ENCODE measurements at regions not wholly inside any gene's neighbourhood (a gene's known extent, or its start where the extent isn't known, plus 50 kb on each side); places are given as distances from the start of the nearest gene placed in this dataset.
"Not testable (repeated sequence)": the region's sequence is repeated elsewhere in the genome, so short reads cannot be mapped to it uniquely, and the experiment has no call there.

DNA sequence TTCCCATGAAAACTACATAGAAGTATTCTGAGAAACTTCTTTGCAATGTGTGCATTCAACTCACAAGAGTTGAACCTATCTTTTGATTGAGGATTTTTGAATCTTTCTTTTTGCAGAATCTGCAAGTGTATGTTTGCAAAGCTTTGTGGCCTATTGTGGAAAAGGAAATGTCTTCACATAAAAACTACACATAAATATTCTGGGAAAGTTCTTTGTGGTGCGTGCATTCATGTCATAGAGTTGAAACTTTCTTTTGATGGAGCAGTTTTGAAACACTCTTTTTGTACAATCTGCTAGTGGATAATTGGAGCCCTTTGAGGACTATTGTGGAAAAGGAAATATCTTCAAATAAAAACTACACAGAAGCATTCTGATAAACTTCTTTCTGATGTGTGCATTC is 4157.7 kb upstream of the OR11H1 start:
- TF ChIP-seq, protein P1, sequence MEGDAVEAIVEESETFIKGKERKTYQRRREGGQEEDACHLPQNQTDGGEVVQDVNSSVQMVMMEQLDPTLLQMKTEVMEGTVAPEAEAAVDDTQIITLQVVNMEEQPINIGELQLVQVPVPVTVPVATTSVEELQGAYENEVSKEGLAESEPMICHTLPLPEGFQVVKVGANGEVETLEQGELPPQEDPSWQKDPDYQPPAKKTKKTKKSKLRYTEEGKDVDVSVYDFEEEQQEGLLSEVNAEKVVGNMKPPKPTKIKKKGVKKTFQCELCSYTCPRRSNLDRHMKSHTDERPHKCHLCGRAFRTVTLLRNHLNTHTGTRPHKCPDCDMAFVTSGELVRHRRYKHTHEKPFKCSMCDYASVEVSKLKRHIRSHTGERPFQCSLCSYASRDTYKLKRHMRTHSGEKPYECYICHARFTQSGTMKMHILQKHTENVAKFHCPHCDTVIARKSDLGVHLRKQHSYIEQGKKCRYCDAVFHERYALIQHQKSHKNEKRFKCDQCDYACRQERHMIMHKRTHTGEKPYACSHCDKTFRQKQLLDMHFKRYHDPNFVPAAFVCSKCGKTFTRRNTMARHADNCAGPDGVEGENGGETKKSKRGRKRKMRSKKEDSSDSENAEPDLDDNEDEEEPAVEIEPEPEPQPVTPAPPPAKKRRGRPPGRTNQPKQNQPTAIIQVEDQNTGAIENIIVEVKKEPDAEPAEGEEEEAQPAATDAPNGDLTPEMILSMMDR (IDR thresholded peaks at IDR 0.05) = not testable (repeated sequence)
- TF ChIP-seq, protein P2, sequence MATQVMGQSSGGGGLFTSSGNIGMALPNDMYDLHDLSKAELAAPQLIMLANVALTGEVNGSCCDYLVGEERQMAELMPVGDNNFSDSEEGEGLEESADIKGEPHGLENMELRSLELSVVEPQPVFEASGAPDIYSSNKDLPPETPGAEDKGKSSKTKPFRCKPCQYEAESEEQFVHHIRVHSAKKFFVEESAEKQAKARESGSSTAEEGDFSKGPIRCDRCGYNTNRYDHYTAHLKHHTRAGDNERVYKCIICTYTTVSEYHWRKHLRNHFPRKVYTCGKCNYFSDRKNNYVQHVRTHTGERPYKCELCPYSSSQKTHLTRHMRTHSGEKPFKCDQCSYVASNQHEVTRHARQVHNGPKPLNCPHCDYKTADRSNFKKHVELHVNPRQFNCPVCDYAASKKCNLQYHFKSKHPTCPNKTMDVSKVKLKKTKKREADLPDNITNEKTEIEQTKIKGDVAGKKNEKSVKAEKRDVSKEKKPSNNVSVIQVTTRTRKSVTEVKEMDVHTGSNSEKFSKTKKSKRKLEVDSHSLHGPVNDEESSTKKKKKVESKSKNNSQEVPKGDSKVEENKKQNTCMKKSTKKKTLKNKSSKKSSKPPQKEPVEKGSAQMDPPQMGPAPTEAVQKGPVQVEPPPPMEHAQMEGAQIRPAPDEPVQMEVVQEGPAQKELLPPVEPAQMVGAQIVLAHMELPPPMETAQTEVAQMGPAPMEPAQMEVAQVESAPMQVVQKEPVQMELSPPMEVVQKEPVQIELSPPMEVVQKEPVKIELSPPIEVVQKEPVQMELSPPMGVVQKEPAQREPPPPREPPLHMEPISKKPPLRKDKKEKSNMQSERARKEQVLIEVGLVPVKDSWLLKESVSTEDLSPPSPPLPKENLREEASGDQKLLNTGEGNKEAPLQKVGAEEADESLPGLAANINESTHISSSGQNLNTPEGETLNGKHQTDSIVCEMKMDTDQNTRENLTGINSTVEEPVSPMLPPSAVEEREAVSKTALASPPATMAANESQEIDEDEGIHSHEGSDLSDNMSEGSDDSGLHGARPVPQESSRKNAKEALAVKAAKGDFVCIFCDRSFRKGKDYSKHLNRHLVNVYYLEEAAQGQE (IDR thresholded peaks at IDR 0.05; ENCODE audit: insufficient read depth in 1 of 2, low read depth in 2 of 2, low read length in 1 of 2) = not testable (repeated sequence)
- not testable (repeated sequence) for TF ChIP-seq POLR2AphosphoS5 (IDR thresholded peaks at IDR 0.05; ENCODE audit: low read depth, low read length)
